Lower leg skin (tissue), 3 donors: ENCODE measurements at regions not wholly inside any gene's neighbourhood (a gene's known extent, or its start where the extent isn't known, plus 50 kb on each side); places are given as distances from the start of the nearest gene placed in this dataset.

ENCODE experiments used
- POLR2A ChIP-seq, 2 donors: fragments of 450-650 bp; IDR thresholded peaks; one replicate each; pipeline ENCODE4 v1.6.1; 2016 to 2017; ENCODE audit warnings: antibody characterized with exemption in 2 of 2, mild to moderate bottlenecking in 1 of 2, moderate library complexity in 1 of 2
- TF ChIP-seq, protein P1 (sequence below), 3 donors: fragments of 450-650 bp; IDR thresholded peaks; one replicate each; pipeline ENCODE4 v1.5.1; 2016; ENCODE audit warnings: antibody characterized with exemption in 3 of 3, mild to moderate bottlenecking in 3 of 3, moderate library complexity in 2 of 3

DNA sequence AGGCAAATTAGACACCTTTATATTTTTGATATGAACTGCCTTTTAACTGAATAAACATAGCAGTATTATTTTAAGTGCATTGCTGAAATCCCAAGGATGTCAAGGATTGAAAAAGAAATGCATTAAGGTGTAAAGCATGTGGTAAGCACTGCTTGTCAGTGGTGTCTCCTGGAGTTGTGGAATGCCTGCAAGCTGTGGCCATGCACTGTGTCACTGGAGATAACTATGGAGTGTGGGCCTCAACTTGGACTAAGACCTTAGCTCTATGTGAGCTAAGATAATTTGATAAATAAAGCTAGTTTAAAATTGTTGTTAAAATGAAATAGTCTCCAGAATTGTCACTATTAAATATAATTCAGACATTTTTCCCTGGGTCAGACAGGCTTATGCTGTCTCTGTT lies 156.6 kb upstream of the OPRM1 start:
- TF ChIP-seq POLR2A (IDR thresholded peaks at IDR 0.05): no peak
- TF ChIP-seq, protein P1, sequence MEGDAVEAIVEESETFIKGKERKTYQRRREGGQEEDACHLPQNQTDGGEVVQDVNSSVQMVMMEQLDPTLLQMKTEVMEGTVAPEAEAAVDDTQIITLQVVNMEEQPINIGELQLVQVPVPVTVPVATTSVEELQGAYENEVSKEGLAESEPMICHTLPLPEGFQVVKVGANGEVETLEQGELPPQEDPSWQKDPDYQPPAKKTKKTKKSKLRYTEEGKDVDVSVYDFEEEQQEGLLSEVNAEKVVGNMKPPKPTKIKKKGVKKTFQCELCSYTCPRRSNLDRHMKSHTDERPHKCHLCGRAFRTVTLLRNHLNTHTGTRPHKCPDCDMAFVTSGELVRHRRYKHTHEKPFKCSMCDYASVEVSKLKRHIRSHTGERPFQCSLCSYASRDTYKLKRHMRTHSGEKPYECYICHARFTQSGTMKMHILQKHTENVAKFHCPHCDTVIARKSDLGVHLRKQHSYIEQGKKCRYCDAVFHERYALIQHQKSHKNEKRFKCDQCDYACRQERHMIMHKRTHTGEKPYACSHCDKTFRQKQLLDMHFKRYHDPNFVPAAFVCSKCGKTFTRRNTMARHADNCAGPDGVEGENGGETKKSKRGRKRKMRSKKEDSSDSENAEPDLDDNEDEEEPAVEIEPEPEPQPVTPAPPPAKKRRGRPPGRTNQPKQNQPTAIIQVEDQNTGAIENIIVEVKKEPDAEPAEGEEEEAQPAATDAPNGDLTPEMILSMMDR (IDR thresholded peaks at IDR 0.05): no peak
